ENCODE measurements at regions not wholly inside any gene's neighbourhood (a gene's known extent, or its start where the extent isn't known, plus 50 kb on each side); places are given as distances from the start of the nearest gene placed in this dataset.

DNA sequence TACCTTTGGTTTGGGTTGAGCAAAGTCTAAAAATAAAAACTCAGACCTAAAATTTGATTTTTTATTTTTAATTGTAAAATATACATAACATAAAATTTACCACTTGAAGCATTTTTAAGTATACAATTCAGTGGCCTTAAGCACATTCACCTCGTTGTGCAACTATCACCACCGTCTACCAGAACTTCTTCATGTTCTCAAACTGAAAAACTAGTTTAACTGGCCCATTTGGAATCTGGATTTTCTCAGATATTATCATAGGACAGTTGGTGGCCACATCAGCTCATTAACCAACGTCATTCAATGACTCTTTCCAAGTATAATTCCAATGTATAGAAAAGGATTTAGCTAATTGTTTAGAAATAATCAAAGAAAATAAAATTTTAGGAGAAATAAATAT lies 319.3 kb downstream of the TLE1 start:
- Histone ChIP-seq H3K27ac (ENCODE audit: low read depth in 1 of 2, low read length in 1 of 2) (no peak overlapping the region), H3K4me1 (ENCODE audit: control insufficient read depth in 2 of 2, insufficient read depth in 2 of 2, low read length in 2 of 2) (no peaks in the 10 kb centered on the region), H3K9me3 (ENCODE audit: control insufficient read depth in 2 of 2, insufficient read depth in 1 of 2, low read length in 1 of 2) (no peaks in the 10 kb centered on the region), H3K36me3 (ENCODE audit: control insufficient read depth in 2 of 2, insufficient read depth in 2 of 2, low read length in 1 of 2) (no peaks in the 10 kb centered on the region), H3K4me3 (ENCODE audit: low read length in 2 of 2) (no peak overlapping the region), H3K27me3 (ENCODE audit: control insufficient read depth in 2 of 2, insufficient read depth in 1 of 2, low read length in 1 of 2) (no peaks in the 10 kb centered on the region)
- no peak for DNase-seq (ENCODE audit: low read depth in 6 of 9, low spot score in 9 of 9)
- WGBS: 88% methylated on average over 3 of the region's 3 CpGs

DNA sequence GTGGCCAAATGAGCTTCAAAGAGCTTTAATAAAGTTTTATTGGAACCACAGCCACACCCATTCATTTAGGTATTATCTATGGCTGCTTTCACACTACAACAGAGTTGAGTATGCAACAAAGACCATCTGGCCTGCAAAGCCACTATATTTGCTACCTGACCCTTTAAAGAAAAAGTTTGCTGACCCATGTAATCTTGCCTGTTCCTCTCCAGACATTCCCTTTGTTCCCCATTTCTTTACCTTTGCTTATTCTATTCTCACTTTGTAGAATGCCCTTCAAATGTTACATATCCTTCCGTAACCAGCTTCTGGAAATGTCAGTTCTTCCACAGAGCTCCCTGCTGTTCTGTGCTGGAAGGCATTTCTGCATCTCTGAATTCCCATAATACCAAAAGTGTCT lies 320.2 kb downstream of the TLE1 start:
- peaks cover 0 to 4% of the 10 kb centered on the region in 2 donors for H3K9me3 ChIP-seq (ENCODE audit: control insufficient read depth in 2 of 2, insufficient read depth in 1 of 2, low read length in 1 of 2)
- H3K4me1 ChIP-seq (ENCODE audit: control insufficient read depth in 2 of 2, insufficient read depth in 2 of 2, low read length in 2 of 2): no peaks in the 10 kb centered on the region
- no peak overlapping the region for H3K4me3 ChIP-seq (ENCODE audit: low read length in 2 of 2)
- no peak for DNase-seq (ENCODE audit: low read depth in 6 of 9, low spot score in 9 of 9)
- H3K27me3 ChIP-seq (ENCODE audit: control insufficient read depth in 2 of 2, insufficient read depth in 1 of 2, low read length in 1 of 2): no peaks in the 10 kb centered on the region
- H3K36me3 ChIP-seq (ENCODE audit: control insufficient read depth in 2 of 2, insufficient read depth in 2 of 2, low read length in 1 of 2): no peaks in the 10 kb centered on the region
- WGBS: 95% methylated on average over 1 of the region's 1 CpG
- no peak overlapping the region for H3K27ac ChIP-seq (ENCODE audit: low read depth in 1 of 2, low read length in 1 of 2)

DNA sequence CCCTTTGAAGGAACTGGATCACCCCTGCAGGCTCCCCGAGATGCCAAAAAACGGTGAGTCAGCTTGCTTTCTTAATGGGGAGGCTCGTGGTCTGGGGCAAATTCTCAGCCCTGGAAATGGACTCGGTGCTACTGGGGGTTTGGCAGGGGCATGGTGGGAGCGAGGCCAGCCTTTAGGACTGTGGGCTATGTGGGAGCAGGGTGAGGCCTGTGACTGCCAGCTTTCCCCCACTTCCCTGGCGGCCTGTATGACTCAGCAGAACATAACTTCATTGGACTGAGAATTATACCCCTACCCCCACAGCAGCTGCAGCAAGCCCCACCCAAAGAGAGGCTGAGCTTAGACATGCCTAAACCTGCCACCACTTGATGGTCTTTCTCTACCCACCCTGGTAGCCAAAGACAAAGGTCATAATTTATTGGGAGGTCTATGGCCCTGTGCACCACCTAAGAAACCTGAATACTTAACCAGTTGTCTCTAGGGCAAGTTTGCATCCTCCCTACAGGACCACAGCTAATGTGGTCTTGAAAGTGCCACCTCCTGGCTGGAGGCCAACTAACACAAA lies 325.3 kb downstream of the TLE1 start:
- no peak for DNase-seq (ENCODE audit: low read depth in 6 of 9, low spot score in 9 of 9)
- H3K4me3 ChIP-seq (ENCODE audit: low read length in 2 of 2): no peak overlapping the region
- no peaks in the 10 kb centered on the region for H3K36me3 ChIP-seq (ENCODE audit: control insufficient read depth in 2 of 2, insufficient read depth in 2 of 2, low read length in 1 of 2)
- no peaks in the 10 kb centered on the region for H3K27me3 ChIP-seq (ENCODE audit: control insufficient read depth in 2 of 2, insufficient read depth in 1 of 2, low read length in 1 of 2)
- peaks cover 0 to 9% of the 10 kb centered on the region in 2 donors for H3K9me3 ChIP-seq (ENCODE audit: control insufficient read depth in 2 of 2, insufficient read depth in 1 of 2, low read length in 1 of 2)
- H3K4me1 ChIP-seq (ENCODE audit: control insufficient read depth in 2 of 2, insufficient read depth in 2 of 2, low read length in 2 of 2): no peaks in the 10 kb centered on the region
- 90% methylated on average over 6 of the region's 6 CpGs for WGBS
- H3K27ac ChIP-seq (ENCODE audit: low read depth in 1 of 2, low read length in 1 of 2): no peak overlapping the region

DNA sequence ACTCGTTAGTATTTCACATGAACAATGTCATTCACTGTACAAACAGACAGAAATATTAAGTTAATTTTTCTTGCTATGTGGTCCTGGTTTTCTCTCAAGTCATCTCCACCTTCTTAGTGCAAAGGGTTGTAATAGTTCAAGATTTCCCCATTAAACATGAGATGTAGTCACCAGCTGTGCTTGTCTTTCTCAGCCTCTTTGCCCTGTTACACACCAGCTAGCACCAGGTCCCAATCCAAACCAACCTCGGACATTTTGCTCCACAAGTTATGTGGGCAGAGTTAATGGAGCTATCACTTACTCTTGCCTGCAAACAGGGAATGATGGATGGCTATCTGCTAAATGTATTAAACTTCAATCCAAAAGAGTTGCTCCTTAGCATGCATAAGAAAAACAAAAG lies 328.1 kb downstream of the TLE1 start:
- Histone ChIP-seq H3K9me3 (ENCODE audit: control insufficient read depth in 2 of 2, insufficient read depth in 1 of 2, low read length in 1 of 2) (peaks cover 0 to 9% of the 10 kb centered on the region in 2 donors), H3K4me3 (ENCODE audit: low read length in 2 of 2) (no peak overlapping the region), H3K4me1 (ENCODE audit: control insufficient read depth in 2 of 2, insufficient read depth in 2 of 2, low read length in 2 of 2) (no peaks in the 10 kb centered on the region), H3K27me3 (ENCODE audit: control insufficient read depth in 2 of 2, insufficient read depth in 1 of 2, low read length in 1 of 2) (no peaks in the 10 kb centered on the region), H3K36me3 (ENCODE audit: control insufficient read depth in 2 of 2, insufficient read depth in 2 of 2, low read length in 1 of 2) (no peaks in the 10 kb centered on the region), H3K27ac (ENCODE audit: low read depth in 1 of 2, low read length in 1 of 2) (no peak overlapping the region)
- DNase-seq (ENCODE audit: low read depth in 6 of 9, low spot score in 9 of 9): no peak
- 87% methylated on average over 2 of the region's 2 CpGs for WGBS

DNA sequence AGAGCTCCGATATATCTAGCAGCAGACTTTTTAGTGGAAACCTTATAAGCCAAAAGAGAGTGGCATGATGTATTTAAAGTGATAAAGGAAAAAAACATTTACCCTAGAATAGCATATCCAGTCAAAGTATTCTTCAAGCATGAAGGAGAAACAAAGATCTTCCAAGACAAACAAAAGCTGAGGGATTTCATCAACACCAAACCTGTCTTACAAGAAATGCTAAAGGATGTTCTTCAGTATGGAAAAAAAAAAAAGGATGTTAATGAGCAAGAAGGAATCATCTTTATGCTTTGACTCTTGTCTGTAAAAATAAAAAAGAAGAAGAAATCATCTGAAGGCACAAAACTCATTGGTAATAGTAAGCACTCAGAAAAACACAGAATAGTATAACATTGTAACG lies 338.2 kb downstream of the TLE1 start:
- Histone ChIP-seq H3K4me1 (ENCODE audit: control insufficient read depth in 2 of 2, insufficient read depth in 2 of 2, low read length in 2 of 2) (no peaks in the 10 kb centered on the region), H3K36me3 (ENCODE audit: control insufficient read depth in 2 of 2, insufficient read depth in 2 of 2, low read length in 1 of 2) (no peaks in the 10 kb centered on the region)

DNA sequence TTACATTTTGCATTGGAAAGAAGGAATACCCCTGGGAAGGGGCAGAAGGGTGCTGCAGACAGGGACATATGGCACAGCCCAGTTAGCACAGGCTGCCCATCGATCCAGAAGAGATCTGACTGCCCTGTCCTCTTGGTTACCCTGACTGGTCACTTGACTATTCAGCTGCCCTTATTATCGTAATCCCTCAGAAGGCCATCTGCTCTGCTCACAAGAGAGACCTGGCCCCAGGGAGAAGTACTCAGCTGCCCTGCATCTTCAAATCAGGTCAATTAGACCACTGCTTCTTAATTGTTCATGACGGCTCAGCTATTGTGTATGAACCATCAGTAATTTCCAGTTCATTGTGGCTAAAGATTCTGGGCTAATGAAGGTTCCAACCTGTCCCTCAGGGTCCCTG lies 345.0 kb downstream of the TLE1 start:
- Histone ChIP-seq H3K36me3 (ENCODE audit: control insufficient read depth in 2 of 2, insufficient read depth in 2 of 2, low read length in 1 of 2) (no peaks in the 10 kb centered on the region), H3K27ac (ENCODE audit: low read depth in 1 of 2, low read length in 1 of 2) (no peak overlapping the region), H3K27me3 (ENCODE audit: control insufficient read depth in 2 of 2, insufficient read depth in 1 of 2, low read length in 1 of 2) (no peaks in the 10 kb centered on the region), H3K4me1 (ENCODE audit: control insufficient read depth in 2 of 2, insufficient read depth in 2 of 2, low read length in 2 of 2) (no peaks in the 10 kb centered on the region), H3K9me3 (ENCODE audit: control insufficient read depth in 2 of 2, insufficient read depth in 1 of 2, low read length in 1 of 2) (no peaks in the 10 kb centered on the region), H3K4me3 (ENCODE audit: low read length in 2 of 2) (no peak overlapping the region)
- DNase-seq (ENCODE audit: low read depth in 6 of 9, low spot score in 9 of 9): no peak
- WGBS: 71% methylated on average over 3 of the region's 3 CpGs

More for the DNA sequence above, 338.2 kb downstream of the TLE1 start:
- no peaks in the 10 kb centered on the region for H3K9me3 ChIP-seq (ENCODE audit: control insufficient read depth in 2 of 2, insufficient read depth in 1 of 2, low read length in 1 of 2)
- H3K4me3 ChIP-seq (ENCODE audit: low read length in 2 of 2): no peak overlapping the region
- H3K27me3 ChIP-seq (ENCODE audit: control insufficient read depth in 2 of 2, insufficient read depth in 1 of 2, low read length in 1 of 2): no peaks in the 10 kb centered on the region
- no peak overlapping the region for H3K27ac ChIP-seq (ENCODE audit: low read depth in 1 of 2, low read length in 1 of 2)
- WGBS: 91% methylated on average over 2 of the region's 2 CpGs
- DNase-seq (ENCODE audit: low read depth in 6 of 9, low spot score in 9 of 9): no peak

DNA sequence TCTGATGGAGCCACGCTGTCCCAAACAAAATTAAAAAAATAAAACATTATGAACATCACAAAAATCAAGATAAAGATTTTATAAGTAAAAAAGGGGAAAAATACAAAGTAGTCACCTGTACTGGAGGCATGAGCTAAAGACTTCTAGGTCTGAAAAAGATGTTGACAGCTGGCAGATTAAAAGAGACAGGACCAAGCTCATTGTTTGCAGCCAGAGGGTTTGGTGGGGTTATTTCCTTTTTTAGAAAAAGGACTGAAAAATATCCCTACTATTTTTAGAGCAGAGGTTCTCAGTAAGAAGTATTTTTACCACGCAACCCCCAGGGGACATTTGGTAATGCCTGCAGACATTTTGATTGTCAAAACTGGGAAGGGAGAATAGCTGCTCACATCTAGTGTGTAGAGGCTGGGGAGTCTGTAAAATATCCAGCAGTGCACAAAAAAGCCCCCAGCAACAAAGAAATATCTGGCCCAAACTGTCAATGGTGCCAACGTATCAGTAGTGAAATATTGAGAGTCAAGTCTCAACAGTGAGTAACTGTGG lies 353.4 kb downstream of the TLE1 start:
- WGBS: 84% methylated on average over 3 of the region's 3 CpGs
- no peaks in the 10 kb centered on the region for H3K4me1 ChIP-seq (ENCODE audit: control insufficient read depth in 2 of 2, insufficient read depth in 2 of 2, low read length in 2 of 2)
- H3K27ac ChIP-seq (ENCODE audit: low read depth in 1 of 2, low read length in 1 of 2): no peak overlapping the region
- no peaks in the 10 kb centered on the region for H3K27me3 ChIP-seq (ENCODE audit: control insufficient read depth in 2 of 2, insufficient read depth in 1 of 2, low read length in 1 of 2)
- H3K36me3 ChIP-seq (ENCODE audit: control insufficient read depth in 2 of 2, insufficient read depth in 2 of 2, low read length in 1 of 2): no peaks in the 10 kb centered on the region
- H3K4me3 ChIP-seq (ENCODE audit: low read length in 2 of 2): no peak overlapping the region
- H3K9me3 ChIP-seq (ENCODE audit: control insufficient read depth in 2 of 2, insufficient read depth in 1 of 2, low read length in 1 of 2): no peaks in the 10 kb centered on the region
- DNase-seq (ENCODE audit: low read depth in 6 of 9, low spot score in 9 of 9): no peak

DNA sequence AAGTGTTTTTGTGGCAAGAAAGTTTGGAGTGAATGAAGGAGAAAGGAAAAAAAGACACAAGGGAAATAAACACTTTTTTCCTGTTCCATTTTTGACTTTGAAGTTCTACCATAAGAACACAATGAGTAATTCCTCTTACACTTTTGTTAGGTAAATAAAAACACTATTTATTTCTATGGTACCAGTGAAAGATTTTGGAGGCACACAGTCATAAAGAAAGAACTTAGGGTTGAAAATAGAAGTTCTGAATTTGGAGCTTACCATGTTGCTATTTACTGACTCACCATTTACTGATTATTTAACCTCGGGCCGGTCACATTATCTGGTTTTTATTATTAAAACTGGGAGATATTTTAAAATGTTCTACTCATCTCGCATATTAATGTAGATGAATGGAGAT lies 367.8 kb downstream of the TLE1 start:
- WGBS: 96% methylated on average over 3 of the region's 3 CpGs
- DNase-seq (ENCODE audit: low read depth in 6 of 9, low spot score in 9 of 9): no peak
- Histone ChIP-seq H3K27ac (ENCODE audit: low read depth in 1 of 2, low read length in 1 of 2) (no peak overlapping the region), H3K36me3 (ENCODE audit: control insufficient read depth in 2 of 2, insufficient read depth in 2 of 2, low read length in 1 of 2) (no peaks in the 10 kb centered on the region), H3K4me3 (ENCODE audit: low read length in 2 of 2) (no peak overlapping the region), H3K27me3 (ENCODE audit: control insufficient read depth in 2 of 2, insufficient read depth in 1 of 2, low read length in 1 of 2) (no peaks in the 10 kb centered on the region), H3K4me1 (ENCODE audit: control insufficient read depth in 2 of 2, insufficient read depth in 2 of 2, low read length in 2 of 2) (no peaks in the 10 kb centered on the region), H3K9me3 (ENCODE audit: control insufficient read depth in 2 of 2, insufficient read depth in 1 of 2, low read length in 1 of 2) (peaks cover 0 to 4% of the 10 kb centered on the region in 2 donors)

DNA sequence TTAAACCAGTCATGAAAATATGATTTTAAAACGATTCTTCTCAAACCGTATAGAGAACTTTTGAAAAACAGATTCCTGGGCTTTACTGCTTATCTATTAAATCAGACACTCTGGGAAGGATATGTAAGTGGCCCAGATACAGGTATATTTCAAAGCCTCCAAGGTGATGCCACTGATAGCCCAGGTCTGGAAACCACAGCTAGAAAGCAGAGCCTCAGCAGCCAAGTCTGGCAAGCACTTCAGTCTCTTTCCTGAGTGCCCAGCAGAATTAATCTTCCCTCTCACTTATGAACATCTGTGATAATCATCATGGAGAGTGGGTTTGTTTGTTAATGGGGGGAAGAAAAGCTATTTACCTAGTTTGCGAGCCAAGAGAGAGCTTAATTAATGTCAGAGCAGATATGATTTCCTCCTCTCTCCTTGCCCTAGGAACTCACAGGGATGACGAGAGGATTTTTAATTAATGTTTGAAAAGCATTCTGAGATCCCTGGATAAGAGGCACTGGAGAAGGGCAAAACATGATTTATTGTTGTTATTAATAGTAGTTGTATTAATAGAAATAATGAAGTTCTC lies 368.4 kb downstream of the TLE1 start:
- no peak for DNase-seq (ENCODE audit: low read depth in 6 of 9, low spot score in 9 of 9)
- WGBS: 95% methylated on average over 4 of the region's 4 CpGs
- H3K27ac ChIP-seq (ENCODE audit: low read depth in 1 of 2, low read length in 1 of 2): no peak overlapping the region
- no peaks in the 10 kb centered on the region for H3K36me3 ChIP-seq (ENCODE audit: control insufficient read depth in 2 of 2, insufficient read depth in 2 of 2, low read length in 1 of 2)
- H3K9me3 ChIP-seq (ENCODE audit: control insufficient read depth in 2 of 2, insufficient read depth in 1 of 2, low read length in 1 of 2): peaks cover 0 to under 1% of the 10 kb centered on the region in 2 donors
- no peaks in the 10 kb centered on the region for H3K4me1 ChIP-seq (ENCODE audit: control insufficient read depth in 2 of 2, insufficient read depth in 2 of 2, low read length in 2 of 2)
- no peak overlapping the region for H3K4me3 ChIP-seq (ENCODE audit: low read length in 2 of 2)
- no peaks in the 10 kb centered on the region for H3K27me3 ChIP-seq (ENCODE audit: control insufficient read depth in 2 of 2, insufficient read depth in 1 of 2, low read length in 1 of 2)
